ENCODE measurements at regions not wholly inside any gene's neighbourhood (a gene's known extent, or its start where the extent isn't known, plus 50 kb on each side); places are given as distances from the start of the nearest gene placed in this dataset.

- Histone ChIP-seq H3K27ac (no peak overlapping the region), H3K27me3 (no peaks in the 10 kb centered on the region), H3K4me3 (no peak overlapping the region), H3K9me3 (replicated peaks in 1 of 3) (no peaks in the 10 kb centered on the region), H3K4me1 (replicated peaks in 1 of 2) (no peaks in the 10 kb centered on the region), H3K36me3 (replicated peaks in 1 of 2) (no peaks in the 10 kb centered on the region)
- TF ChIP-seq POLR2A (IDR thresholded peaks at IDR 0.05), result no peak
- TF ChIP-seq CTCF (IDR thresholded peaks at IDR 0.05), result no peak
- DNase-seq, result no peak
- 78 to 88% (median 82%) methylated on average over 3 of the region's 3 CpGs for WGBS, 4 donors
- intact Hi-C loops (cut with DNase I), result no loop called here
These were observed 310.5 kb downstream of the MSX2 start for GRCh38 chr5:175034924-175035323.

- 47 to 80% (median 70%) methylated on average over 2 to 4 of the region's 4 CpGs for WGBS, 4 donors
- H3K36me3 ChIP-seq (replicated peaks in 1 of 2), result no peaks in the 10 kb centered on the region
- no peak for DNase-seq
- intact Hi-C loops (cut with DNase I), result no loop called here
- no peaks in the 10 kb centered on the region for H3K9me3 ChIP-seq (replicated peaks in 1 of 3)
- no peak for TF ChIP-seq POLR2A (IDR thresholded peaks at IDR 0.05)
- H3K4me3 ChIP-seq, result no peak overlapping the region
- no peaks in the 10 kb centered on the region for H3K27me3 ChIP-seq
- H3K4me1 ChIP-seq (replicated peaks in 1 of 2), result no peaks in the 10 kb centered on the region
- H3K27ac ChIP-seq, result no peak overlapping the region
These were observed 308.4 kb downstream of the MSX2 start for GRCh38 chr5:175032741-175033151.

GRCh38 chr5:175032013-175032412 is 307.6 kb downstream of the MSX2 start:
- WGBS, 4 donors, result 73 to 92% (median 81%) methylated on average over 2 of the region's 2 CpGs
- DNase-seq, result no peak
- Histone ChIP-seq H3K4me1 (replicated peaks in 1 of 2) (no peaks in the 10 kb centered on the region), H3K36me3 (replicated peaks in 1 of 2) (no peaks in the 10 kb centered on the region), H3K4me3 (no peak overlapping the region), H3K9me3 (replicated peaks in 1 of 3) (no peaks in the 10 kb centered on the region), H3K27ac (no peak overlapping the region), H3K27me3 (no peaks in the 10 kb centered on the region)
- TF ChIP-seq POLR2A (IDR thresholded peaks at IDR 0.05), result no peak
- no peak for TF ChIP-seq CTCF (IDR thresholded peaks at IDR 0.05)
- intact Hi-C loops (cut with DNase I), result no loop called here

- H3K27ac ChIP-seq, result no peak overlapping the region
- 80 to 97% (median 91%) methylated on average over 3 of the region's 3 CpGs for whole genome bisulfite sequencing, 4 donors
- no peaks in the 10 kb centered on the region for H3K27me3 ChIP-seq
- intact Hi-C loops (cut with DNase I), result no loop called here
- no peak for DNase-seq
- no peak overlapping the region for H3K4me3 ChIP-seq
- no peaks in the 10 kb centered on the region for H3K9me3 ChIP-seq (replicated peaks in 1 of 3)
- no peaks in the 10 kb centered on the region for H3K36me3 ChIP-seq (replicated peaks in 1 of 2)
- H3K4me1 ChIP-seq (replicated peaks in 1 of 2), result no peaks in the 10 kb centered on the region
- TF ChIP-seq POLR2A (IDR thresholded peaks at IDR 0.05) (no peak), CTCF (IDR thresholded peaks at IDR 0.05) (no peak)
These were observed 303.0 kb downstream of the MSX2 start for GRCh38 chr5:175027390-175027789.

GRCh38 chr5:175025077-175025476 is 300.7 kb downstream of the MSX2 start:
- Histone ChIP-seq H3K27me3 (no peaks in the 10 kb centered on the region), H3K36me3 (replicated peaks in 1 of 2) (no peaks in the 10 kb centered on the region), H3K4me1 (replicated peaks in 1 of 2) (no peaks in the 10 kb centered on the region), H3K27ac (peak overlapping the region in 1 of 5 donors; percentile 52), H3K9me3 (replicated peaks in 1 of 3) (no peaks in the 10 kb centered on the region), H3K4me3 (no peak overlapping the region)
- DNase-seq, result no peak
- TF ChIP-seq CTCF (IDR thresholded peaks at IDR 0.05) (no peak), POLR2A (IDR thresholded peaks at IDR 0.05) (no peak)
- 45 to 61% (median 57%) methylated on average over 3 to 4 of the region's 4 CpGs for WGBS, 4 donors
- intact Hi-C loops (cut with DNase I), result no loop called here
